ENCODE measurements at regions not wholly inside any gene's neighbourhood (a gene's known extent, or its start where the extent isn't known, plus 50 kb on each side); places are given as distances from the start of the nearest gene placed in this dataset.

GRCh38 chr4:131026771-131027170 is 1930.8 kb downstream of the C4orf33 start:
- no peak for DNase-seq (ENCODE audit: low read depth in 2 of 2)

DNA sequence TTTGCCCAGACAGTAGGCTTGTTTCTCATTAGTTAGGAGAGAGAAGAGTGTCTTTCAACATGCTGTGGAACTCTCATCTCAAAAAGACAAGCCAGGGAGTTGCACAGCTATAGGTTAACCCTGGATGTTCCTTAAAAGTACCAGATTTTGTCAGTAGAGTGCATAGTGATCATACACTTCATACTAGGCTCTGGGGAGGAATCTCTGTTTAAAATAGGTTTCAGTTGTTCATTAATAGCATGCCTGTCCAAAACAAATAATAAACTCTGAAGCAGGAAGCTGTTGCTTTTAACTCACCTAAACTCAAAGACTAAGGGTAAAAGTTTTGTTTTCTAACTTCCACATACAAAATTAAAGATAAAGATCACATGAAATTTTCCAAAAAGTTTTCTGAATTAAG is 1948.4 kb downstream of the C4orf33 start:
- DNase-seq (ENCODE audit: low read depth in 2 of 2) = no peak

DNA sequence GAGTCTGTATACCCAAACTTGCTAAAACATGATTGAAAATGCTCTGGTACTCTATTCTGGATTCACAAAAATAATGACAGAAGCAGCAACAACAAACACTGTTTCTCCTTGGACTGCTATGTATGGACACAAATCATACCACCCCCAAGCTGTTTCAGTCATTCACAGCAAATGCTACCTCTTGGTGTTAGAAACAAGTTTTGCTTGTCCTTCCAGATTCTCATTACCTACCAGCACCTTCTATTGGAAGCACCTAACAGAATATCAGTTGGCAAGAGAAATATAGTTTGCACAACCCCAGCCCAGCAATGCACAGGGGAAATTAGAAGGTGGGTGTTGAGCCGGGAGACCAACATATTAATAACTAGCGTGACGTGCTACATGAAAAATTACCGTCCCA is 1950.9 kb downstream of the C4orf33 start:
- DNase-seq (ENCODE audit: low read depth in 2 of 2) = no peak

DNA sequence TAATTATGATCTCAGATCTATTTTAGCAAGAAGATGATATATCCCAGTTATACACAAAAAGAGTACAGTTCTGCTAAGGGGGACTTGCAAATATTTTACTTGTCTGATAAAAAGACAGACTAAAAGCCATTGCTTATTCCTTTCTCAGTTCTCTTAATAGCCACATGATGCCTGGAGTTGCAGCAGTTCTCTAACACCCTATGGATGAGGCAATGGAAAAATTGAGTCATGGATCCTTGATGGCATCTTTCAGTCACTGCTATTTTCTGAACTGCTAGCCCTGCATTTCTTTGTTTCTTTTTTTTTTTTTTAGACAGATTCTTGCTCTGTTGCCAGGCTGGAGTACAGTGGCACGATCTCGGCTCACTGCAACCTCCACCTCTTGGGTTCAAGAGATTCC is 1956.7 kb downstream of the C4orf33 start:
- no peak for DNase-seq (ENCODE audit: low read depth in 2 of 2)

DNA sequence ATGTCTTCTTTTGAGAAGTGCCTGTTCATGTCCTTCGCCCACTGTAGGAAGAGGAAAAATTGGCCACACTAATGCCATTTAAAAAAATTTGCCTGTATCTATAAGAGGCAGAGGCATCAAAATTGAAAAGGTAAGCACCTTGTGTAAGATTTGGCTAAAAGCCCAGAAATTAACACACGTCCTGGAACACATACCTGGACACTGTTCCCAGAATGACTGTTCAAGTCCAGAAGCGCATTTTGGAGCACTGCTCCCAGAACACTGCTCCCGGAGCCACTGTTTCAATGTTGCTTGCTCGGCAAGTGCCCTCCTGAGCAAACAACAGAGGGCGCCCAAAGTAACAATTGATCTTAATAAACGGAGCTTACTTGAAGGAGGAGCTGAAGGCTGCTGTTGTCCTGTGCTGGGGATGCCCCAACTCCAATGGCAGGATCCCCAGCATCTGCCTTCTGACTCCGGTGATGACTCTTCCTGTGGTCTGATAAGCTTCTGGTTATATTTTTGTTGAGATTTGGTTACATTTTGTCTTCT is 1958.6 kb downstream of the C4orf33 start:
- DNase-seq (ENCODE audit: low read depth in 2 of 2) = no peak

- DNase-seq (ENCODE audit: low read depth in 2 of 2) = no peak
Observed at GRCh38 chr4:131061734-131062133, 1965.8 kb downstream of the C4orf33 start.

DNA sequence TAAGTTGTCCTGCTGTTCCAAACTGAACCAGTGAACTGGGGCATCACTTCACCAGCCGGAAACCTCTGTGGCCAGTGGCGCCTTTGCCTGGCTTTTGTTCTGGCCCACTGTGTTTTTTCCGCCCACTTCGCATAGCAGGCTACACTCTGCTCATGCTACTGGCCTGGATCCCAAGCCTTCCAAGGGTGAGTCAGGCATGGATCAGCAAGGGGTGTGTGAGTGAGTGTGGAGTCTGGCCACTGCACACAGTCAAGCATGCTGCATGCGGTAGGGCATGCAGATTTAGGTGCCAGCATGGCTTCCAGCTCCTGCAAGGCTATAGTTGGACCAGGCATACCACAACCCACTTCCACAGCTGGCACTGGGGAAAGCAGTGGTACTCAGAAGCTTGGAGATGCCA is 1967.9 kb downstream of the C4orf33 start:
- DNase-seq (ENCODE audit: low read depth in 2 of 2) = no peak

GRCh38 chr4:131081069-131081468 is 1985.1 kb downstream of the C4orf33 start:
- no peak for DNase-seq (ENCODE audit: low read depth in 2 of 2)

DNA sequence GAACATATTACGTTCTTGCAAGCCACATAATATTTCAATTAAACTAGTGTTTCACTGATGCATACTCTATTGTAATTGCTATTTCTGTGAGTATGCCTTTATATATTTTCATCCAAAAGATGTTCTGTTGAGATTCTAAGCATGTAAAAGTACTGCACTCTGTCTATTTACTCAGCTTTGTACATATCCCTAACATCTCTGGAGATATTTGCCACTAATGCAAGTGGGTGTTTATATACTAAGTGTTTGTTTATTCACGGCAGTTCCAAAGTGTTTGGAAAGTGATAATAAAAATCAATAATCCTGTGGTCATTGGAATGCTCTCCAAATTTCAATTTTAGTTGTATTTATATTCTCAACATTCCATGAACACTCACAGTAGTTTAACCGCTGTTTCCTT is 1989.0 kb downstream of the C4orf33 start:
- DNase-seq (ENCODE audit: low read depth in 2 of 2) = no peak

DNA sequence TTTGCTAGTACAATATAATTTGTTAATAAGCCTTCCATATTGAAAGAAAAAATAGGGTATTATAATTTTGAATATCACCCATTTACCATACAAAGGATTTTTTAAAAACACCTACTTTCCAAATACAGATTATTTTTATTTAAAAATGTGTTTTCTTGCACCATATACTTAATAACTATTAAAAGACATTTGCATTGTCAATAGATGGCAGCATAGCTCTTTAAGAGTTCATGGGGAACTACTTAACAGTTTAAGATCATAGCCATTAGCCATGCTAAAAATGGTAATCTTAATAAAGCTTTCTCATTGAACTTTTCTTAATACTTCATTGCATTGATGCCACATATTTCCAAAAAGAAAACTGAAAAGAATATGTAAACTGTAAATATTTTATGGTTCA is 1995.9 kb downstream of the C4orf33 start:
- DNase-seq (ENCODE audit: low read depth in 2 of 2) = no peak

GRCh38 chr4:131093303-131093702 is 1997.4 kb downstream of the C4orf33 start:
- DNase-seq (ENCODE audit: low read depth in 2 of 2) = no peak

DNA sequence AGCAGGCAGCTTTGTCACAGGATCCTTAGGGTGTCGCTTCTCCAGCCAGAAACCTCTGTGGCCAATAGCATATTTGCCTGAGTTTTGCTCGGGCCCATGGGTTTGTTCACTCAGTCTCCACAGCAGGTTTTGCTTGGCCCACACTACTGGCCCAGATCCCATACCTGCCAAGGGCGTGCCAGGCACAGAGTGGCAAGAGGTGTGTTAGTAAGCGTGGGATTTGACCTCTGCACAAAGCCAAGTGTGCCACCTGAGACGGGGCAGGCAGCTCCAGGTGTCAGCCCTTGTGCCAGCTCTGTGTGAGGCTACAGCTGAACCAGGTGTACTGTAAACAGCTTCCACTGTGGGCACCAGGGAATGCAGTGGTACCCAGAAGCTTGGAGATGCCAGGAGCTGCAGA is 2003.0 kb downstream of the C4orf33 start:
- DNase-seq (ENCODE audit: low read depth in 2 of 2) = no peak

DNA sequence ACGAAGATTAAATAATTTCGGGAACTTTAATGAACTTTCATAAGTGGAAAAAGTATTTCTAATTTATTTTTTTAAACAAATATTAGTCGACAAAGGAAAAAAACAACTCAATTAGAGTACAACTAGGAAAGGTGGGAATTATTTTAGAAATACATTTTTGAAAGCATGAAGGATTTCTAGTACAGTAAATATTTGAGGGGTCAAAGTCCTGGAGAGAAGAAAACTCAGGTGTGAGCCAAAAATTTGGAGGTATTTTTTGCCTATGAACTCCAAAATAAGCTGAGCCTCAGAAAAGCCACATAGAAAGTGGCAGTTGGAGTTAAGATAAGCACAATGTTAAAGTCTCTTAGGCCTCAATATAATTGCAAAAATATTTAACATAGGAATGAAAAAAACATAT is 2017.3 kb downstream of the C4orf33 start:
- DNase-seq (ENCODE audit: low read depth in 2 of 2) = no peak

DNA sequence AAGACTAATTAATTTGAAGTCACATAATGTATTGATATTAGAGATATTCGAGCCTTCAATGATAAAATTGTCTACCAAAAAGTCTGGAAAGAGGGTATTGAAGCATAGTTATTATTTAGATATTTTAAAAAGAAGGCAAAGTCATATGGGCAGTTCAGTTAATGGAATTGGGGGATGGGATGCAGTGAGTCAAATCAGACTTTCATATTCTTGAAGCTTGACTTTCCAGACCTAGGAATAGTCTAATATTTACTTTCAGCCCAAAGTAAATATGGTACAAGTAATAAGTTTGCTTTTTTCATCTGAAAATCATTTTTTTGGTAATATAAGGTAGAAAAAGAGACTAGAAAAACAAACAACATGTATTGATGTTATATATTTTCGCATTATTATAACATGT is 2017.8 kb downstream of the C4orf33 start:
- no peak for DNase-seq (ENCODE audit: low read depth in 2 of 2)

DNA sequence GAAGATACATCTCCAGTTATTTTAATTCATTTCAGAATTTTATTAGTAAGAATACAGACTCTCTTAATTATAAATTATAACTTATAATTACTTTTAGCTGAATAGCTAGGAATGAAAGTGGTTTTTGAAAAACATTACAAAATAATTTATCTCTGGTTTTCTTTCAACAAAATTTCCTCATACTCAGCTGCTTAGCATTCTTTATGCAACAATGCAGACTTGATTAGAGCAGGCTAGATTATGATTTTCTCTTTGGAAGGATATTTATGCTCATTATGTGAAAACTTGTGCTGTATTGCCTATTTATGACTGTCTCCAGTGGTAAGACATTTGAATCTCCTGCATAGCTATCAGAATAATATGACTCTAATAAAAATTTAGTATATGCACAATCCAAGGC is 2023.7 kb downstream of the C4orf33 start:
- DNase-seq (ENCODE audit: low read depth in 2 of 2) = no peak

DNA sequence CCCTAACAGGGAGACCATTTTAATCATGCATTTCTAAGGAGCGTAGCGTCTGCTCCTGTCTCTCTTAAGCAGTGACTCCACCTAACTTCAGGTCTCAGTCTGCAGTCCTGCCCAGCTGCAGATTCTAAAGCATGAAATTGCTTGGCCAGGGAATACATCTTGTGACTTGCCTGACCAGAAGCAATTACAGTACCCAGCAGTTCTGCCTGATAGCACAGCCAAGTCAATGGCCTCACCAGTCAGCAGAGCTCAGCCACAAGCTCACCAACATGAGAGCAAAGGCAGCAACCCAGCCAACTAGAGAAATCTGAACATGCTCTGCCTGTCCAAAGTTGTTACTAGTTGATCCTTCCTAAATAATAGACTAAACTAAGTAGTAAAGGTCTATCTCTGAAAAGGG is 2011.9 kb upstream of the PCDH10 start:
- no peak for DNase-seq (ENCODE audit: low read depth in 2 of 2)

GRCh38 chr4:131159261-131159660 is 1989.8 kb upstream of the PCDH10 start:
- DNase-seq (ENCODE audit: low read depth in 2 of 2) = no peak

DNA sequence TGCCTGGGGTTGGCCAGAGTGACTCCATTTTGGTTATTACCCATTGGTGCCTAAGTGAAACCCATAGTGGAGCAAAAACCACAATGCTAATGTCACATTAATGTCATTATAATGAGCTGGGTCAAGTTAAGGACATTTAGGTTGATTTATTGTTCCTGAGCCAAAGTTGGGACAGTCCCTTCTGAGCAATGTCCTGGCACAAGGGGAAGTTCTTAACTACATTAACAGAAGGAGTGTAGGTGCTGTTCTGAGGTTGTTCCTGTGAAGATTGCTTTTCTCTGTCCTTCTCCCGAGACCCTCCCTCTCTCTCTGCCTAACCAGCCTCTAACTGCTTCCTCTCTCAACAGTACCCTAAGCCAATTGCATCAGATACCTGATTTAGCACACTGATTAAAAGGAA is 1956.8 kb upstream of the PCDH10 start:
- DNase-seq (ENCODE audit: low read depth in 2 of 2) = no peak

- no peak for DNase-seq (ENCODE audit: low read depth in 2 of 2)
Observed at GRCh38 chr4:131207589-131207988, 1941.5 kb upstream of the PCDH10 start.

DNA sequence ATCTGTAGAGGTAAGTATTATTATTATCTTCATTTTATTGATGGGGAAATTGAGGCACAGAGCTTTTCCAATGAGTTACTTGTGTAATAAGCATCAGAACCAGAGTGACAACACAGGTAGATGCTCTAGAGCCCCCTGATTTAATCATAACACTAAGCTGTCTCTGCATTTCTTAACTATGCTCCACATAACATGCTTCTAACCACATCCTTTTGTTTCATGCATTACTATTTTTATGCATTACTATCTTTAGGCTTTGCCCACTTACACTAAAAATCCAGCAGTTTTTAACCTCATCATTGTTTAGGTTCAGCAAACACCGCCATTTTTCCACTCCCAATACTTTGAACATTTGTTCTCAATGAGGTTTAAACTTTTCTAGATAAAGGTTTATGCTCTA is 1900.8 kb upstream of the PCDH10 start:
- DNase-seq (ENCODE audit: low read depth in 2 of 2) = no peak

GRCh38 chr4:131251321-131251720 is 1897.8 kb upstream of the PCDH10 start:
- DNase-seq (ENCODE audit: low read depth in 2 of 2) = no peak

- DNase-seq (ENCODE audit: low read depth in 2 of 2) = no peak
Observed at GRCh38 chr4:131257241-131257640, 1891.9 kb upstream of the PCDH10 start.

DNA sequence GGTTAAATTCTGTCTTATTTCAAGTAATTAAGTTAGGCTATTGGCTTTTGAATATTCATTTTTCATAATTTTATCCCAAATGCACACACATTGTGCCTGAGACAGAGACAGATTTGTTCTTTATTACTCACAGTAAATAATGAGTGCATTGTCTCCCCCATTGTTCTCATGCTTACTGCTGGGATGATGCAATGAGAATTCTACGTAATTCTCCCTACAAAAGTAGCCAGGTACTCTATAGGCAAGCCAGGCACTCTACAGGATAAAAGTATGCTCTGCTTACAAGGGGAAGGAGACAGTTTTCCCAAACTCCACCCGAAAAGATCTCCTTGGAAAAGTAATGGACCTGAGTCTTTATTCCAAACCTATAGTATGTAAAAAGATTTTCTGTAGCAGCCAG is 1890.7 kb upstream of the PCDH10 start:
- DNase-seq (ENCODE audit: low read depth in 2 of 2) = no peak

- no peak for DNase-seq (ENCODE audit: low read depth in 2 of 2)
Observed at GRCh38 chr4:131288441-131288840, 1860.7 kb upstream of the PCDH10 start.

GRCh38 chr4:131296192-131296591 is 1852.9 kb upstream of the PCDH10 start:
- no peak for DNase-seq (ENCODE audit: low read depth in 2 of 2)
